K562 (cell line): ENCODE measurements at regions not wholly inside any gene's neighbourhood (a gene's known extent, or its start where the extent isn't known, plus 50 kb on each side); places are given as distances from the start of the nearest gene placed in this dataset.

Experiments used
- ATAC-seq: fragments of 200-7000 bp; cut with Tn5 transposase; 3 replicates; pipeline ENCODE4 v1.9.1; 2020; ENCODE audit warnings: moderate library complexity
- BruUV-seq: library from RNA; stranded (reverse); fragments of 400-500 nt; replicated peaks from 2 replicates; lab custom pipeline; 2021; lab: Mats Ljungman, UMichigan
- CTCF ChIA-PET: fragments of 300-600 bp; formaldehyde crosslinking; extraction: SDS; loops from one replicate; lab custom pipeline; 2021; ENCODE audit warnings: low intra/inter-chr PET ratio; lab: Yijun Ruan, JAX
- POLR2A ChIA-PET: fragments of 300-600, 350-650 bp; sonication (Branson Sonifier 250); formaldehyde crosslinking; extraction: SDS; loops from one replicate; lab custom pipeline; 2021; ENCODE audit warnings: antibody characterized with exemption, inconsistent platforms; lab: Yijun Ruan, JAX
- DNase-seq, 4 experiments: peaks; one replicate each; pipeline versions ENCODE4 v3.0.0 to v3.0.0-alpha.2; 2011 to 2018; ENCODE audit warnings: low spot score in 3 of 4, mixed read lengths in 3 of 4; ENCODE audit errors: extremely low read depth in 1 of 4
- FAIRE-seq: peaks from 2 replicates; lab custom pipeline; 2011; peaks lifted over from hg19 to GRCh38; lab: Jason Lieb, UNC
- H2AFZ ChIP-seq: 2 replicates; pipeline ENCODE4 v1.6.0; 2011; ENCODE audit warnings: low read depth, low read length, control low read depth, inconsistent platforms
- H3K27ac ChIP-seq: fragments of 200-600 bp; 3 replicates; pipeline ENCODE4 v1.8.0; 2011; ENCODE audit warnings: low read depth, mild to moderate bottlenecking, control low read depth, inconsistent platforms, low read length, moderate library complexity, mixed read lengths; ENCODE audit errors: extremely low read depth
- H3K27me3 ChIP-seq, 2 experiments: fragments of 300-600 bp in 1 of 2; 2 replicates in 1 of 2; 3 replicates in 1 of 2; pipeline versions ENCODE4 v1.6.0 to v1.8.0; 2011; ENCODE audit warnings: inconsistent platforms in 2 of 2, low read length in 2 of 2, mild to moderate bottlenecking in 1 of 2, mixed read lengths in 1 of 2, moderate library complexity in 1 of 2; ENCODE audit not compliant: control insufficient read depth in 2 of 2, insufficient read depth in 2 of 2
- H3K36me3 ChIP-seq: fragments of 300-600 bp; 3 replicates; pipeline ENCODE4 v1.8.0; 2011; ENCODE audit warnings: mild to moderate bottlenecking, low read length, inconsistent platforms; ENCODE audit not compliant: control insufficient read depth, insufficient read depth
- H3K4me1 ChIP-seq, 2 experiments: fragments of 200-600 bp in 1 of 2; replicated peaks in 1 of 2; 2 replicates in 1 of 2; 3 replicates in 1 of 2; pipeline versions ENCODE4 v1.5.1 to v1.8.0; 2011; ENCODE audit warnings: inconsistent platforms in 2 of 2, low read length in 2 of 2, mild to moderate bottlenecking in 1 of 2, mixed read lengths in 1 of 2, moderate library complexity in 1 of 2; ENCODE audit not compliant: control insufficient read depth in 2 of 2, insufficient read depth in 2 of 2
- H3K4me2 ChIP-seq: 2 replicates; pipeline ENCODE4 v1.6.1; 2011; ENCODE audit warnings: low read length, control low read depth, inconsistent platforms, mixed read lengths; ENCODE audit not compliant: insufficient read depth
- H3K4me3 ChIP-seq: fragments of 200-600 bp; sonication (generic), shearing (Covaris generic); 2 replicates; pipeline ENCODE4 v1.5.1; 2016; ENCODE audit warnings: control low read depth, inconsistent platforms
- H3K79me2 ChIP-seq: fragments of 200-600 bp; 3 replicates; pipeline ENCODE4 v1.8.0; 2011; ENCODE audit warnings: low read length, inconsistent platforms; ENCODE audit not compliant: control insufficient read depth, insufficient read depth
- H3K9ac ChIP-seq, 2 experiments: 2 replicates each; pipeline versions ENCODE4 v1.6.0 to v1.6.1; 2011; ENCODE audit warnings: low read depth in 2 of 2, low read length in 2 of 2, control low read depth in 1 of 2, inconsistent platforms in 1 of 2, mild to moderate bottlenecking in 1 of 2, mixed read lengths in 1 of 2; ENCODE audit not compliant: insufficient read depth in 1 of 2
- H3K9me1 ChIP-seq: one replicate; pipeline ENCODE4 v1.6.0; 2011; ENCODE audit warnings: inconsistent platforms, mild to moderate bottlenecking, low read length, moderate library complexity; ENCODE audit not compliant: control insufficient read depth, insufficient read depth
- H3K9me3 ChIP-seq: replicated peaks from 2 replicates; pipeline ENCODE4 v1.5.1; 2011; ENCODE audit warnings: low read depth, low read length, inconsistent platforms; ENCODE audit not compliant: control insufficient read depth, insufficient read depth
- H4K20me1 ChIP-seq: replicated peaks from 2 replicates; pipeline ENCODE4 v1.6.1; 2011; ENCODE audit warnings: low read length, inconsistent platforms, mixed read lengths; ENCODE audit not compliant: control insufficient read depth, insufficient read depth
- CBFA2T3 ChIP-seq: fragments of 450-650 bp; IDR thresholded peaks from 2 replicates; pipeline ENCODE4 v1.6.1; 2017
- RBBP5 ChIP-seq: fragments of 200-600 bp; sonication (generic); IDR thresholded peaks from 2 replicates; pipeline ENCODE4 v1.6.1; 2012; ENCODE audit warnings: borderline replicate concordance, mild to moderate bottlenecking, low read length, control low read depth, inconsistent platforms; ENCODE audit not compliant: insufficient read depth, poor library complexity, severe bottlenecking
- SNRNP70 ChIP-seq: fragments of 200-400 bp; formaldehyde crosslinking; optimal IDR thresholded peaks from 2 replicates; pipeline ENCODE3; 2017; ENCODE audit warnings: low read depth, low read length
- ZNF699 ChIP-seq: fragments of 250-450 bp; sonication (Bioruptor Pico); IDR thresholded peaks from 2 replicates; pipeline ENCODE4 v1.8.0; 2021; ENCODE audit warnings: mild to moderate bottlenecking, moderate library complexity; ENCODE audit not compliant: insufficient replicate concordance
- WGBS: fragments of 100-300 bp; shearing (Covaris generic); methylation state at CpG from one replicate; pipeline ENCODE4 v1.1.6; 2016; ENCODE audit warnings: low coverage, mixed read lengths; ENCODE audit not compliant: insufficient coverage; ENCODE audit errors: missing lambda C conversion rate; 5-methylcytosine and 5-hydroxymethylcytosine counted together
- in situ Hi-C: fragments of 300-500 bp; cut with MboI; formaldehyde crosslinking; loops from 4 replicates; pipeline ENCODE4 v1.15.0; 2018; ENCODE audit warnings: inconsistent platforms, mixed read lengths
- intact Hi-C: fragments of 100-400 bp; cut with micrococcal nuclease; formaldehyde crosslinking; loops from 2 replicates; pipeline ENCODE4 v1.14.2; 2022
- TF ChIP-seq, protein P1 (sequence below): fragments of 200-600 bp; sonication (generic); IDR thresholded peaks from one replicate; pipeline ENCODE4 v1.6.1; 2012; ENCODE audit warnings: mild to moderate bottlenecking, low read depth, low read length, inconsistent platforms

DNA sequence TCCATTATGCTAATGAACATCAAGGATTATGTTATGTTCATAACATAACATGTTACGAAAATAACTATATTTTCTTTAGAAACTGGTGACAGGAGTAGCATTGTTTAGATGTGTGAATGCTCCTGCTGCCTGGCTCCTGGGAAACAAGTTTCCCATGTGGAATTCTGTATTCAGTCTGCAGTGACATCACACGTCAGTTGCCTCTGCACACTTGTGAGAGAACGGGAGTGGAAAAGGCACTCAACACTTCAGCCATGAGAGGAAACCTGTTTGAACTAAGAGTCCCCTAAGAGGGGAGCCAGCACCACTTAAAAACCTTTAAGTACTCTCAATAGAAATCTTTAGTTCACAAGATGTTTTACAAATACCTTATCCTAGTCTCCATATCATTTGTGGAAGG is 140.3 kb upstream of the FAM20C start:
- TF ChIP-seq RBBP5 (no peak), SNRNP70 (no peak)
- Histone ChIP-seq H3K4me1 (no peaks in the 10 kb centered on the region), H3K9me1 (no peaks in the 10 kb centered on the region), H3K9ac (no peak overlapping the region), H3K4me3 (no peak overlapping the region), H2AFZ (no peak overlapping the region), H4K20me1 (no peaks in the 10 kb centered on the region; the same call in 1 of the 2 replicates), H3K27ac (no peak overlapping the region), H3K36me3 (no peaks in the 10 kb centered on the region), H3K27me3 (peaks cover 49% of the 10 kb centered on the region in 2 experiments), H3K9me3 (no peaks in the 10 kb centered on the region), H3K4me2 (no peak overlapping the region), H3K79me2 (no peaks in the 10 kb centered on the region)
- 0% methylated on average over 3 of the region's 3 CpGs for WGBS
- intact Hi-C loops: no loop called here
- ATAC-seq: no peak
- in situ Hi-C loops: no loop called here
- ChIA-PET CTCF (no interaction called here), POLR2A (no interaction called here)
- no peak for FAIRE-seq
- no peak for DNase-seq
- no TSS peak for BruUV-seq

GRCh38 chr7:53531-53930 is 138.8 kb upstream of the FAM20C start:
- Histone ChIP-seq H3K9ac (no peak overlapping the region), H3K4me3 (no peak overlapping the region), H3K27me3 (peaks cover 53 to 63% of the 10 kb centered on the region in 2 experiments), H3K27ac (no peak overlapping the region), H3K9me1 (no peaks in the 10 kb centered on the region), H3K9me3 (no peaks in the 10 kb centered on the region), H4K20me1 (no peaks in the 10 kb centered on the region; the same call in 1 of the 2 replicates), H3K4me2 (no peak overlapping the region), H2AFZ (no peak overlapping the region), H3K79me2 (no peaks in the 10 kb centered on the region), H3K4me1 (no peaks in the 10 kb centered on the region), H3K36me3 (no peaks in the 10 kb centered on the region)
- in situ Hi-C loops (no loop called here), intact Hi-C loops (no loop called here)
- DNase-seq (no peak), ATAC-seq (no peak), FAIRE-seq (no peak)
- BruUV-seq: no TSS peak
- POLR2A ChIA-PET: no interaction called here
- WGBS: 0% methylated on average over 1 of the region's 1 CpG
- CTCF ChIA-PET: no interaction called here
- TF ChIP-seq, protein P1, sequence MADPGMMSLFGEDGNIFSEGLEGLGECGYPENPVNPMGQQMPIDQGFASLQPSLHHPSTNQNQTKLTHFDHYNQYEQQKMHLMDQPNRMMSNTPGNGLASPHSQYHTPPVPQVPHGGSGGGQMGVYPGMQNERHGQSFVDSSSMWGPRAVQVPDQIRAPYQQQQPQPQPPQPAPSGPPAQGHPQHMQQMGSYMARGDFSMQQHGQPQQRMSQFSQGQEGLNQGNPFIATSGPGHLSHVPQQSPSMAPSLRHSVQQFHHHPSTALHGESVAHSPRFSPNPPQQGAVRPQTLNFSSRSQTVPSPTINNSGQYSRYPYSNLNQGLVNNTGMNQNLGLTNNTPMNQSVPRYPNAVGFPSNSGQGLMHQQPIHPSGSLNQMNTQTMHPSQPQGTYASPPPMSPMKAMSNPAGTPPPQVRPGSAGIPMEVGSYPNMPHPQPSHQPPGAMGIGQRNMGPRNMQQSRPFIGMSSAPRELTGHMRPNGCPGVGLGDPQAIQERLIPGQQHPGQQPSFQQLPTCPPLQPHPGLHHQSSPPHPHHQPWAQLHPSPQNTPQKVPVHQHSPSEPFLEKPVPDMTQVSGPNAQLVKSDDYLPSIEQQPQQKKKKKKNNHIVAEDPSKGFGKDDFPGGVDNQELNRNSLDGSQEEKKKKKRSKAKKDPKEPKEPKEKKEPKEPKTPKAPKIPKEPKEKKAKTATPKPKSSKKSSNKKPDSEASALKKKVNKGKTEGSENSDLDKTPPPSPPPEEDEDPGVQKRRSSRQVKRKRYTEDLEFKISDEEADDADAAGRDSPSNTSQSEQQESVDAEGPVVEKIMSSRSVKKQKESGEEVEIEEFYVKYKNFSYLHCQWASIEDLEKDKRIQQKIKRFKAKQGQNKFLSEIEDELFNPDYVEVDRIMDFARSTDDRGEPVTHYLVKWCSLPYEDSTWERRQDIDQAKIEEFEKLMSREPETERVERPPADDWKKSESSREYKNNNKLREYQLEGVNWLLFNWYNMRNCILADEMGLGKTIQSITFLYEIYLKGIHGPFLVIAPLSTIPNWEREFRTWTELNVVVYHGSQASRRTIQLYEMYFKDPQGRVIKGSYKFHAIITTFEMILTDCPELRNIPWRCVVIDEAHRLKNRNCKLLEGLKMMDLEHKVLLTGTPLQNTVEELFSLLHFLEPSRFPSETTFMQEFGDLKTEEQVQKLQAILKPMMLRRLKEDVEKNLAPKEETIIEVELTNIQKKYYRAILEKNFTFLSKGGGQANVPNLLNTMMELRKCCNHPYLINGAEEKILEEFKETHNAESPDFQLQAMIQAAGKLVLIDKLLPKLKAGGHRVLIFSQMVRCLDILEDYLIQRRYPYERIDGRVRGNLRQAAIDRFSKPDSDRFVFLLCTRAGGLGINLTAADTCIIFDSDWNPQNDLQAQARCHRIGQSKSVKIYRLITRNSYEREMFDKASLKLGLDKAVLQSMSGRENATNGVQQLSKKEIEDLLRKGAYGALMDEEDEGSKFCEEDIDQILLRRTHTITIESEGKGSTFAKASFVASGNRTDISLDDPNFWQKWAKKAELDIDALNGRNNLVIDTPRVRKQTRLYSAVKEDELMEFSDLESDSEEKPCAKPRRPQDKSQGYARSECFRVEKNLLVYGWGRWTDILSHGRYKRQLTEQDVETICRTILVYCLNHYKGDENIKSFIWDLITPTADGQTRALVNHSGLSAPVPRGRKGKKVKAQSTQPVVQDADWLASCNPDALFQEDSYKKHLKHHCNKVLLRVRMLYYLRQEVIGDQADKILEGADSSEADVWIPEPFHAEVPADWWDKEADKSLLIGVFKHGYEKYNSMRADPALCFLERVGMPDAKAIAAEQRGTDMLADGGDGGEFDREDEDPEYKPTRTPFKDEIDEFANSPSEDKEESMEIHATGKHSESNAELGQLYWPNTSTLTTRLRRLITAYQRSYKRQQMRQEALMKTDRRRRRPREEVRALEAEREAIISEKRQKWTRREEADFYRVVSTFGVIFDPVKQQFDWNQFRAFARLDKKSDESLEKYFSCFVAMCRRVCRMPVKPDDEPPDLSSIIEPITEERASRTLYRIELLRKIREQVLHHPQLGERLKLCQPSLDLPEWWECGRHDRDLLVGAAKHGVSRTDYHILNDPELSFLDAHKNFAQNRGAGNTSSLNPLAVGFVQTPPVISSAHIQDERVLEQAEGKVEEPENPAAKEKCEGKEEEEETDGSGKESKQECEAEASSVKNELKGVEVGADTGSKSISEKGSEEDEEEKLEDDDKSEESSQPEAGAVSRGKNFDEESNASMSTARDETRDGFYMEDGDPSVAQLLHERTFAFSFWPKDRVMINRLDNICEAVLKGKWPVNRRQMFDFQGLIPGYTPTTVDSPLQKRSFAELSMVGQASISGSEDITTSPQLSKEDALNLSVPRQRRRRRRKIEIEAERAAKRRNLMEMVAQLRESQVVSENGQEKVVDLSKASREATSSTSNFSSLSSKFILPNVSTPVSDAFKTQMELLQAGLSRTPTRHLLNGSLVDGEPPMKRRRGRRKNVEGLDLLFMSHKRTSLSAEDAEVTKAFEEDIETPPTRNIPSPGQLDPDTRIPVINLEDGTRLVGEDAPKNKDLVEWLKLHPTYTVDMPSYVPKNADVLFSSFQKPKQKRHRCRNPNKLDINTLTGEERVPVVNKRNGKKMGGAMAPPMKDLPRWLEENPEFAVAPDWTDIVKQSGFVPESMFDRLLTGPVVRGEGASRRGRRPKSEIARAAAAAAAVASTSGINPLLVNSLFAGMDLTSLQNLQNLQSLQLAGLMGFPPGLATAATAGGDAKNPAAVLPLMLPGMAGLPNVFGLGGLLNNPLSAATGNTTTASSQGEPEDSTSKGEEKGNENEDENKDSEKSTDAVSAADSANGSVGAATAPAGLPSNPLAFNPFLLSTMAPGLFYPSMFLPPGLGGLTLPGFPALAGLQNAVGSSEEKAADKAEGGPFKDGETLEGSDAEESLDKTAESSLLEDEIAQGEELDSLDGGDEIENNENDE: no peak
- TF ChIP-seq ZNF699 (CRISPR knock-in tag) (no peak), CBFA2T3 (no peak)
